ENCODE measurements at regions not wholly inside any gene's neighbourhood (a gene's known extent, or its start where the extent isn't known, plus 50 kb on each side); places are given as distances from the start of the nearest gene placed in this dataset.

DNA sequence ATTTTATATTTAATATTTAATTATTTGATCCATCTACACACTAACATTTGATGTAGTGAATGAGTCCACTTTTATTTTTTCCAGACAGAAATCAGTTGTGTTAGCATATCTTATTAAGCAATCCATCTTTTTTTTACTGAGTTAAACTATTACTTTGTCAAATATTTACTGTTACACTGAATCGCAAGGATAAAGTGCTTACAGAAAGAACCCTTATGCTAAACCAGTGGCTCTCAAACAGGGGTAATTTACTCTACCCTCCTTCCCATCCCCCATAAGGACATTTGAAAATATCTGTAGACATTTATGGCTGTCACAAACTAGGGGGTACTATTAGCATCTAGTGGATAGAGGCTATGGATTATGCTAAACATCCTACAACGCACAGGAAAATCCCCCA, 508.2 kb downstream of the C12orf50 start:
- TF ChIP-seq ZNF384 (IDR thresholded peaks at IDR 0.05) (no peak), FOXM1 (IDR thresholded peaks at IDR 0.05; ENCODE audit: borderline replicate concordance) (no peak), FOXK2 (IDR thresholded peaks at IDR 0.05) (no peak), BHLHE40 (IDR thresholded peaks at IDR 0.05; ENCODE audit: borderline replicate concordance) (no peak), CTBP1 (IDR thresholded peaks at IDR 0.05; ENCODE audit: borderline replicate concordance) (no peak), LEF1 (IDR thresholded peaks at IDR 0.05; ENCODE audit: borderline replicate concordance) (no peak), TARDBP (IDR thresholded peaks at IDR 0.05) (no peak), ELF4 (IDR thresholded peaks at IDR 0.05) (no peak), ARNT (IDR thresholded peaks at IDR 0.05) (no peak), L3MBTL2 (conservative IDR thresholded peaks at IDR 0.05) (no peak), SP1 (IDR thresholded peaks at IDR 0.05) (no peak), NFRKB (IDR thresholded peaks at IDR 0.05) (no peak)

Data from HEK293T (cell line).